RWPE1 (cell line): ENCODE measurements at regions not wholly inside any gene's neighbourhood (a gene's known extent, or its start where the extent isn't known, plus 50 kb on each side); places are given as distances from the start of the nearest gene placed in this dataset.

ENCODE experiments used
- CTCF ChIA-PET: fragments of 350-600 bp; sonication (Branson Sonifier 250); formaldehyde crosslinking; extraction: SDS; loops from one replicate; lab custom pipeline; 2021; lab: Yijun Ruan, JAX
- POLR2A ChIA-PET: fragments of 400-600 bp; formaldehyde crosslinking; extraction: SDS; loops from one replicate; lab custom pipeline; 2020; ENCODE audit warnings: antibody characterized with exemption; ENCODE audit not compliant: low non-redundant PET; lab: Yijun Ruan, JAX
- DNase-seq: peaks from one replicate; pipeline ENCODE4 v3.0.0; 2012; ENCODE audit warnings: low spot score
- H3K27ac ChIP-seq: fragments of 450-650 bp; 2 replicates; pipeline ENCODE4 v1.5.1; 2017
- TF ChIP-seq, protein P1 (sequence below): fragments of 450-650 bp; conservative IDR thresholded peaks from 2 replicates; pipeline ENCODE4 v1.5.1; 2017; ENCODE audit warnings: low read depth, mild to moderate bottlenecking

DNA sequence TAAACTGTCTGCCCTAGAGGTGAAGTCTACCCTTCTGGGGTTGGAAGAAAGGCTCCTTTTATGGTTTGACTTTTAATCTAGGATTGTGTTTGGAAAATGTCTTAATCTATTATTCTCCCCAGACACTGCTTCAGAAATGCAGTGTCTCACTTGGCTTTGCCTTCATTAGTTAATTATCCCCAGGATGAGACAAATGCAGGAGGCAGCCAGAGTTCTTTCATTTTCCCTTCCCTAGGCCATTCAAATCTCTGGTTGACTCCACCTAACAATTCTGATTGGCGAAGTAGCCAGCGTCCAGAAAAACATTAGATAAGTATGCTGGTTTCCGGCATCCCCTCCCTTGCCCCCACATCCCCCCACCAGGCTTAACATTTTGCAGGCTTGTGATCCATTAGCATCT is 325.8 kb upstream of the PBX1 start:
- ChIA-PET POLR2A (no interaction called here), CTCF (no interaction called here)
- TF ChIP-seq, protein P1, sequence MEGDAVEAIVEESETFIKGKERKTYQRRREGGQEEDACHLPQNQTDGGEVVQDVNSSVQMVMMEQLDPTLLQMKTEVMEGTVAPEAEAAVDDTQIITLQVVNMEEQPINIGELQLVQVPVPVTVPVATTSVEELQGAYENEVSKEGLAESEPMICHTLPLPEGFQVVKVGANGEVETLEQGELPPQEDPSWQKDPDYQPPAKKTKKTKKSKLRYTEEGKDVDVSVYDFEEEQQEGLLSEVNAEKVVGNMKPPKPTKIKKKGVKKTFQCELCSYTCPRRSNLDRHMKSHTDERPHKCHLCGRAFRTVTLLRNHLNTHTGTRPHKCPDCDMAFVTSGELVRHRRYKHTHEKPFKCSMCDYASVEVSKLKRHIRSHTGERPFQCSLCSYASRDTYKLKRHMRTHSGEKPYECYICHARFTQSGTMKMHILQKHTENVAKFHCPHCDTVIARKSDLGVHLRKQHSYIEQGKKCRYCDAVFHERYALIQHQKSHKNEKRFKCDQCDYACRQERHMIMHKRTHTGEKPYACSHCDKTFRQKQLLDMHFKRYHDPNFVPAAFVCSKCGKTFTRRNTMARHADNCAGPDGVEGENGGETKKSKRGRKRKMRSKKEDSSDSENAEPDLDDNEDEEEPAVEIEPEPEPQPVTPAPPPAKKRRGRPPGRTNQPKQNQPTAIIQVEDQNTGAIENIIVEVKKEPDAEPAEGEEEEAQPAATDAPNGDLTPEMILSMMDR: no peak
- H3K27ac ChIP-seq: no peak overlapping the region
- no peak for DNase-seq

- CTCF ChIA-PET: interaction anchor here (0.6 to 1.1 kb wide), 3 partner anchors 15 to 832 kb away, joined by 3 to 4 read pairs (median 3); no protein-coding TSS in a partner anchor
- TF ChIP-seq, protein P1: no peak
These were observed 318.9 kb upstream of the PBX1 start for GRCh38 chr1:164240081-164240480.

GRCh38 chr1:164250365-164250764 is 308.6 kb upstream of the PBX1 start:
- CTCF ChIA-PET: interaction anchor here (0.5 kb wide), 1 partner anchor 12 kb away, joined by 3 read pairs; no protein-coding TSS in a partner anchor
- POLR2A ChIA-PET: no interaction called here
- TF ChIP-seq, protein P1: no peak
- no peak for DNase-seq
- no peak overlapping the region for H3K27ac ChIP-seq

More at GRCh38 chr1:164240081-164240480, 318.9 kb upstream of the PBX1 start:
- POLR2A ChIA-PET: no interaction called here
- no peak overlapping the region for H3K27ac ChIP-seq
- DNase-seq: peak; percentile 10

DNA sequence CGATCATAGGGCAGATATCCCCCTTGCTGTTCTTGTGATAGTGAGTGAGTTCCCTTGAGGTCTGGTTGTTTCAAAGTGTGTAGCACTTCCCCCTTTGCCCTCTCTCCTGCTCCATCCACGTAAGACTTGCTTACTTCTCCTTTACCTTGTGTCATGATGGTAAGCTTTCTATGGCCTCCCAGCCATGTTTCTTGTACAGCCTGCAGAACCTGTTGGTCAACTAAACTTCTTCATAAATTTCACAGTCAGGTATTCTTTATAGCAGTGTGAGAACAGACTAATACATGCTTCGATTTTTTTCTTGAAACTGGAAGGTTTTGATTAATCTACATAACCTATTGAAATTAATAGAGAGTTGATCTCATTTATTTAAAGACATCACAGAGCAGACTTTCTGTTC is 302.5 kb upstream of the PBX1 start:
- CTCF ChIA-PET: interaction anchor here (0.5 kb wide), 1 partner anchor 21 kb away, joined by 4 read pairs; no protein-coding TSS in a partner anchor
- POLR2A ChIA-PET: no interaction called here
- TF ChIP-seq, protein P1: no peak
- H3K27ac ChIP-seq: no peak overlapping the region
- no peak for DNase-seq

GRCh38 chr1:164261691-164262240 is 297.2 kb upstream of the PBX1 start:
- DNase-seq: no peak
- H3K27ac ChIP-seq: no peak overlapping the region
- POLR2A ChIA-PET: no interaction called here
- TF ChIP-seq, protein P1: no peak
- CTCF ChIA-PET: interaction anchor here (0.6 kb wide), 1 partner anchor 1022 kb away, joined by 3 read pairs; no protein-coding TSS in a partner anchor

- TF ChIP-seq, protein P1: no peak
- DNase-seq: no peak
- CTCF ChIA-PET: no interaction called here
- POLR2A ChIA-PET: no interaction called here
- H3K27ac ChIP-seq: no peak overlapping the region
These were observed 295.4 kb upstream of the PBX1 start for GRCh38 chr1:164263540-164263939.
